Brain microvascular endothelial cell (primary cell): ENCODE measurements at regions not wholly inside any gene's neighbourhood (a gene's known extent, or its start where the extent isn't known, plus 50 kb on each side); places are given as distances from the start of the nearest gene placed in this dataset.
A peak's percentile ranks its signal among the peaks of the same experiment; 100 is the strongest.

Experiments
- DNase-seq: peaks from one replicate; pipeline ENCODE4 v3.0.0-alpha.2; 2020
- H3K27ac ChIP-seq: fragments of 250-450 bp; sonication (Bioruptor Pico); 2 replicates; pipeline ENCODE4 v1.5.1; 2020; ENCODE audit warnings: mild to moderate bottlenecking, moderate library complexity
- H3K27me3 ChIP-seq: fragments of 250-450 bp; sonication (Bioruptor Pico); replicated peaks from 2 replicates; pipeline ENCODE4 v1.5.1; 2020; ENCODE audit warnings: mild to moderate bottlenecking
- H3K36me3 ChIP-seq: fragments of 250-450 bp; sonication (Bioruptor Pico); replicated peaks from 2 replicates; pipeline ENCODE4 v1.5.1; 2020; ENCODE audit warnings: mild to moderate bottlenecking
- H3K4me3 ChIP-seq: 2 replicates; pipeline ENCODE4 v1.5.1; 2011; ENCODE audit warnings: low read depth, mild to moderate bottlenecking, control low read depth, low read length, moderate library complexity
- CTCF ChIP-seq: IDR thresholded peaks from 2 replicates; pipeline ENCODE4 v1.5.1; 2011; ENCODE audit warnings: low read depth, mild to moderate bottlenecking, moderate library complexity, low read length, control low read depth, inconsistent platforms; ENCODE audit errors: missing control alignments
- in situ Hi-C: cut with HindIII; loops from 2 replicates; pipeline ENCODE4 v1.10.0; 2017; ENCODE audit warnings: low sequenced_read_pairs, low pct_ligation_motif_present

GRCh38 chr19:33997690-33998089 is 174.6 kb upstream of the LSM14A start:
- in situ Hi-C loops = no loop called here
- Histone ChIP-seq H3K27me3 (no peaks in the 10 kb centered on the region), H3K36me3 (no peaks in the 10 kb centered on the region), H3K27ac (no peak overlapping the region), H3K4me3 (no peak overlapping the region)
- TF ChIP-seq CTCF = peak; percentile 15
- no peak for DNase-seq

GRCh38 chr19:33998302-33998701 is 174.0 kb upstream of the LSM14A start:
- Histone ChIP-seq H3K27me3 (no peaks in the 10 kb centered on the region), H3K36me3 (no peaks in the 10 kb centered on the region), H3K27ac (no peak overlapping the region), H3K4me3 (no peak overlapping the region)
- in situ Hi-C loops = no loop called here
- no peak for DNase-seq
- TF ChIP-seq CTCF = no peak

GRCh38 chr19:33998739-33999345 is 173.5 kb upstream of the LSM14A start:
- H3K27me3 ChIP-seq = no peaks in the 10 kb centered on the region
- H3K27ac ChIP-seq = no peak overlapping the region
- TF ChIP-seq CTCF = peak; percentile 3
- DNase-seq = no peak
- H3K4me3 ChIP-seq = no peak overlapping the region
- in situ Hi-C loops = no loop called here
- H3K36me3 ChIP-seq = no peaks in the 10 kb centered on the region

GRCh38 chr19:34017024-34017423 is 155.3 kb upstream of the LSM14A start:
- Histone ChIP-seq H3K36me3 (no peaks in the 10 kb centered on the region), H3K27me3 (no peaks in the 10 kb centered on the region), H3K4me3 (no peak overlapping the region), H3K27ac (no peak overlapping the region)
- no peak for TF ChIP-seq CTCF
- in situ Hi-C loops = no loop called here
- no peak for DNase-seq

GRCh38 chr19:34017601-34018000 is 154.7 kb upstream of the LSM14A start:
- in situ Hi-C loops = no loop called here
- Histone ChIP-seq H3K27ac (no peak overlapping the region), H3K27me3 (no peaks in the 10 kb centered on the region), H3K36me3 (no peaks in the 10 kb centered on the region), H3K4me3 (no peak overlapping the region)
- TF ChIP-seq CTCF = no peak
- no peak for DNase-seq

- H3K36me3 ChIP-seq = no peaks in the 10 kb centered on the region
- no peak overlapping the region for H3K4me3 ChIP-seq
- no peaks in the 10 kb centered on the region for H3K27me3 ChIP-seq
- in situ Hi-C loops = no loop called here
- DNase-seq = no peak
- no peak overlapping the region for H3K27ac ChIP-seq
- TF ChIP-seq CTCF = no peak
These were observed 153.8 kb upstream of the LSM14A start for GRCh38 chr19:34018546-34018945.
